ENCODE measurements at regions not wholly inside any gene's neighbourhood (a gene's known extent, or its start where the extent isn't known, plus 50 kb on each side); places are given as distances from the start of the nearest gene placed in this dataset.

- no peak for TF ChIP-seq CTCF (IDR thresholded peaks at IDR 0.05)
- no peak for TF ChIP-seq POLR2AphosphoS5 (IDR thresholded peaks at IDR 0.05)
Measured at GRCh38 chr3:175913286-175913685, 1054.2 kb downstream of the NAALADL2 start.

Measured in gastroesophageal sphincter (tissue), 3 donors.